ENCODE measurements at regions not wholly inside any gene's neighbourhood (a gene's known extent, or its start where the extent isn't known, plus 50 kb on each side); places are given as distances from the start of the nearest gene placed in this dataset.

DNA sequence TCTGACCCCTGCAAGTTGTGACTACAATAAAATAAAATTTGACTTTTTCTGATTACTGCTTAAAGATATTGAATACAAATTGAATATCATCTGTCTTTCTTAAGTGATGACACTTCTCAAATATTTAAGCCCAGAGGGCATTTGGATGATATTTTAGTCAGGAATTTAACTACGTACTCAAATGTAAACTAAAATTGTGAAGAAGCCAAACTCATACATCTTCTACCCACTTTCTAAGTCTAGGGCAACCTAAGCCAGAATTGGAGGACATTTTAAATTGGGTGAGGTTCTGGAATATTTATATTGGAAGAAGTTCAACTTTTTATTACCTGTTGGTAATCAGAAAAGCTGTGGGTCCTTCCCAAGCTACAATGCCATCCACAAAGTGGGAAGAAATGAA lies 149.1 kb upstream of the WDR11 start:
- TF ChIP-seq, protein P1, sequence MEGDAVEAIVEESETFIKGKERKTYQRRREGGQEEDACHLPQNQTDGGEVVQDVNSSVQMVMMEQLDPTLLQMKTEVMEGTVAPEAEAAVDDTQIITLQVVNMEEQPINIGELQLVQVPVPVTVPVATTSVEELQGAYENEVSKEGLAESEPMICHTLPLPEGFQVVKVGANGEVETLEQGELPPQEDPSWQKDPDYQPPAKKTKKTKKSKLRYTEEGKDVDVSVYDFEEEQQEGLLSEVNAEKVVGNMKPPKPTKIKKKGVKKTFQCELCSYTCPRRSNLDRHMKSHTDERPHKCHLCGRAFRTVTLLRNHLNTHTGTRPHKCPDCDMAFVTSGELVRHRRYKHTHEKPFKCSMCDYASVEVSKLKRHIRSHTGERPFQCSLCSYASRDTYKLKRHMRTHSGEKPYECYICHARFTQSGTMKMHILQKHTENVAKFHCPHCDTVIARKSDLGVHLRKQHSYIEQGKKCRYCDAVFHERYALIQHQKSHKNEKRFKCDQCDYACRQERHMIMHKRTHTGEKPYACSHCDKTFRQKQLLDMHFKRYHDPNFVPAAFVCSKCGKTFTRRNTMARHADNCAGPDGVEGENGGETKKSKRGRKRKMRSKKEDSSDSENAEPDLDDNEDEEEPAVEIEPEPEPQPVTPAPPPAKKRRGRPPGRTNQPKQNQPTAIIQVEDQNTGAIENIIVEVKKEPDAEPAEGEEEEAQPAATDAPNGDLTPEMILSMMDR (IDR thresholded peaks at IDR 0.05) = no peak
- no peak for TF ChIP-seq POLR2A (IDR thresholded peaks at IDR 0.05)
